LNCAP (cell line): ENCODE measurements at regions not wholly inside any gene's neighbourhood (a gene's known extent, or its start where the extent isn't known, plus 50 kb on each side); places are given as distances from the start of the nearest gene placed in this dataset.

Experiments used
- TF ChIP-seq, protein P1 (sequence below): fragments of 450-650 bp; IDR thresholded peaks from 2 replicates; pipeline ENCODE4 v1.5.1; 2017; ENCODE audit warnings: mild to moderate bottlenecking

DNA sequence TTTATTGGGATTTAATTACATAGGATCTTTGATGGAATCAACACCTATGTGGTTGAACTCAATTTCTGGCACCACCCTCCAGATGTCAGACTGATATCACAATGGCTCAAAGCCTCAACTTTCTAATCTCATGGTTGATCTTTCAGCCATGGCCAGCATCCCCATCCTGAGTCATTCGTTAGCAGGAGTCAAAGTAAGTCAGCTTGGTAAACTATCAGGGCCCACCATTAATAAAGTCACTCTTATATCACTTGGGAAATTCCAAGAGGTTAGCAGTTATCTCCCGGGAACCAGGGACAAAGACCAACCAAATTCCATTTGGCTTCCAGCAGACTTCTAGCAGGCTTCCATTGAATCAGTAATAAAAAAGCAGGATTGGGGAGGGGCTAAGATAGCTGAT lies 50.7 kb upstream of the TNFSF4 start:
- TF ChIP-seq, protein P1, sequence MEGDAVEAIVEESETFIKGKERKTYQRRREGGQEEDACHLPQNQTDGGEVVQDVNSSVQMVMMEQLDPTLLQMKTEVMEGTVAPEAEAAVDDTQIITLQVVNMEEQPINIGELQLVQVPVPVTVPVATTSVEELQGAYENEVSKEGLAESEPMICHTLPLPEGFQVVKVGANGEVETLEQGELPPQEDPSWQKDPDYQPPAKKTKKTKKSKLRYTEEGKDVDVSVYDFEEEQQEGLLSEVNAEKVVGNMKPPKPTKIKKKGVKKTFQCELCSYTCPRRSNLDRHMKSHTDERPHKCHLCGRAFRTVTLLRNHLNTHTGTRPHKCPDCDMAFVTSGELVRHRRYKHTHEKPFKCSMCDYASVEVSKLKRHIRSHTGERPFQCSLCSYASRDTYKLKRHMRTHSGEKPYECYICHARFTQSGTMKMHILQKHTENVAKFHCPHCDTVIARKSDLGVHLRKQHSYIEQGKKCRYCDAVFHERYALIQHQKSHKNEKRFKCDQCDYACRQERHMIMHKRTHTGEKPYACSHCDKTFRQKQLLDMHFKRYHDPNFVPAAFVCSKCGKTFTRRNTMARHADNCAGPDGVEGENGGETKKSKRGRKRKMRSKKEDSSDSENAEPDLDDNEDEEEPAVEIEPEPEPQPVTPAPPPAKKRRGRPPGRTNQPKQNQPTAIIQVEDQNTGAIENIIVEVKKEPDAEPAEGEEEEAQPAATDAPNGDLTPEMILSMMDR = no peak

DNA sequence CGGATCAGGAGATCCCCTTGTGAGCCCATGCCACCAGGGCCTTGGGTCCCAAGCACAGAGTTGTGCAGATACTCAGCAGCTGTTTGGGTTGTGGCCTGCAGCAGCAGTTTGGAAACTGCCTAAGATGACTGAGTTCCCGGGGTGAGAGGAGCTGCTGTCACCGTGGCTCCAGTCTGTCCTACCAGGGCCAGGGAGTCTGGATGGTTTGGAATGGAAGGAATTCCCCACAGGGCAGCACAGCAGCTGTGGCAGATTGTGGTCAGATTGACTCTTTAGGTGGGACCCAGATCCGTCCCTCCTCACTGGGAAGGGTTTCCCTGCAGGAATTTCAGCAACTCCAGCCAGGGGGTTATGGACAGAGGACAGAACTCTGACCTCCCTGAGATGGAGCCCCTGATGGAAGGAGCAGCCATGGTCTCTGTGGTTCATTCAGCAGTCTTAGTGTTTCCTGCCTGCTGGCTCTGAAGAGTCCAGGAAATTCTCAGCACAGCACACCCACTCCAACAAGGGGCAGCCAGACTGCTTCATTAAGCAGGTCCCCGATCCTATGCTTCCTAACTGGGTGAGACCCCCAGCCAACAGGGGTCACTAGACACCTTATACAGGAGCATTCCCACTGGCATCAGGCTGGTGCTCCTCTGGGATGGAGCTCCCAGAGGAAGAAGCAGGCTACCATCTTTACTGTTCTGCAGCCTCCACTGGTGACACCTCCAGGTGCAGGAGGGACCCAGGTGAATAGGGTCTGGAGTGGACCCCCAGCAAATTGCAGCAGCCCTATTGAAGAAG lies 51.5 kb upstream of the TNFSF4 start:
- TF ChIP-seq, protein P1 = no peak

DNA sequence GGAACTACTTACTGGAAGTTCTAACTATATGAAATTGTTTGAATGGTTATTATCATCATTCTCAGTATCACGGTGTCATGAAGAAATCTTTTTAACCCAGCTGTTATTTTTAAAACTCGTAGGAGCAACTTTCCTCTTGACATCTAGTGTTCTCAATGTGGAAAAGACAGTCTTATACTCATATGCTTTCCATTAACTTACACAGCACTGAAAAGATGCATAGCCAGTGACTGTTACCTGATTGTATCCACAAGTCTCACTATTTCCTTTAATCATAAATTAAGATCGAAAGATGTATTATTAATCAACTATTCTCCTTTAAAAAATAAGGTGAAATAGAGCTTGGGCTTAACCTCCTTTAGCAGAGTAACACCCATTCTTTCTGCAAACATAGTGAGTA lies 59.7 kb upstream of the TNFSF4 start:
- TF ChIP-seq, protein P1 = no peak

DNA sequence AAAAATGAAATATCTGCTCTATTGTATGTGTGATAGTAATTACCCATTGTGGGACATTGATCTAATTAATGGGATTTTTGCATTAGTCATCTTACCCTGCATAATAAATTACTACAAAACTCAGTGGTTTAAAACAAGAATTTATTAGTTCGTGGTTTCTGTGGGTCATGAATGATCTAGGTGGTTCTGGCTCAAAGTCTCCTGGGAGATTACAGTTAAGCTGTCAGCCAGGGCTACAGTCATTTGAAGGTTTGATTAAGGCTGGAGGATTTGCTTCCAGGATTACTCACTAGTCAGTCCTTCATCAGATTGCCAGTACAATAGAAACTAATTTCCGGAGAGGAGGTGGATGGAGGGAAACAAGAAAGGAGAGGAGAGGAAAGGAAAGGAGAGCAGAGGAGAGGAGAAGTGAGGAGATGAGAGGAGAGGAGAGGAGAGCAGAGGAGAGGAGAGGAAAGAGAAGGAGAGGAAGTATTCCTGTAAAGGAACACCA lies 60.4 kb upstream of the TNFSF4 start:
- TF ChIP-seq, protein P1 = no peak

DNA sequence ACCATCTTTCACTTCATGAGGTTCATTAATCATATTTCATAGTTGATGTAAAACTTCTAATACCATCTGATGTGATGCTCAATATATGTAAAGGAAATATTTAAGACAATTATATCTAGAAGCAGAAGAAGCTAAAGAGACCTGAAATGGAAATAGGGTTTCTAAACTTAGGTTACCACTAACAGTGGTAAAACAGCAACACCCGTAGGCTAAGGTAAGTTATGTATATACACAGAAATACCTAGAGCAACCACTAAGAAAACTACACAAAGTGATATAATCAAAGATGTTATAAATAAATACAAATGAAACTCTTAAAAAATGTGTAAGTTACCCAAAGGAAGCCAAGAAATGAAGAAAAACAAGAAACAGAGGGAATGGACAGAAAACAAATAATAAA lies 61.1 kb upstream of the TNFSF4 start:
- TF ChIP-seq, protein P1 = no peak

DNA sequence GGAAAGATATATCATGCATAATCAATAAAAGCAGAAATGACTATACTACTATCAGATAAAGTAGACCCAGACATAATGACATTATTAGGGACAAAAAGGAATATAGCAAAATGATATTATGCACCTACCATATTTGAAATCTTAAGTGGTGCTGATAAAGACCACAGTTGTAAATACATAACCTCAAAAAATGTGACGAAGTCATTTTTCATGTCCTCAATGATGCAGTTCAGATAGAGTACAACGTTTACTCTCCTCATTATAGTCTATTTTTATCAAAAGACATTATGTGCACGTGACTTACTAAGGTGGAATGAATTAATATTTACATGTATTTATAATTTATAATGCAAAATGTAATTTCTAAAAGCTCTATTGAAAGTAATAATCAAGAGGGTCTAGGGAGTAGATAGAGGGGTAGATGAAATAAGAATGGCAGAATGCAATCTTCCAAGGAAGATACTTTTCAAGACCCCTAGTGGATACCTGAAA lies 61.7 kb upstream of the TNFSF4 start:
- TF ChIP-seq, protein P1 = no peak

DNA sequence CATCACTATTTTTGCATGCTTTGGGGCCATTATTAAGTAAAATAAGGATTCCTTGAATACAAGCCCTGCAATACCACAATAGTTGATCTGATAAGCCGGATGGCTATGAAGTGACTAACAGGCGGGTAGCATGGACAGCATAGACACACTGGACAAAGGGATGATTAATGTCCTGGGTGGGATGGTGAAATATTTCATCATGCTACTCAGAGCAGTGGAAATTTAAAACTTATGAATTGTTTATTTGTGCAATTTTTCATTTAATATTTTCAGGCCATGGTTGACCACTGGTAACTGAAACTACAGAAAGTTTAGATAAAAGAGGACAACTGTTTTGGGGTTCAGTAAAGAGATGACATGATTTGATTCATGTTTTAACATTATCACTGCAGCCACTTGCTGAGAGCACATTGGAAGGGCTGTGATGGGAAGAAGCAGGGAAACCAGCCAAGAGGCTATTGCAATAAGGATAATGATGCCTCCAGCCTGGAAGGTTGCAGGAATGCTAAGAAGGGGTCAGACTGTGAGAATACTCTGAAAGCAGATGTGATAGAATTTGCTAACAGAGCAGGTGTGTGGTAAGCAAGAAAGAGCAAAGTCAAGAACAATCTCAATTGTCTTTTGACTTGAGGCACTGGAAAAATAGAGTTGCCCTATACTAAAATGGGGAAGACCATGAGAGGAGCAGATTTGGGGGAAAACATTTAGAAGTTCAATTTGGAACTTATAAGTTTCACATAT lies 62.5 kb upstream of the TNFSF4 start:
- TF ChIP-seq, protein P1 = no peak
